ENCODE measurements at regions not wholly inside any gene's neighbourhood (a gene's known extent, or its start where the extent isn't known, plus 50 kb on each side); places are given as distances from the start of the nearest gene placed in this dataset.
"Not testable (repeated sequence)": the region's sequence is repeated elsewhere in the genome, so short reads cannot be mapped to it uniquely, and the experiment has no call there.

DNA sequence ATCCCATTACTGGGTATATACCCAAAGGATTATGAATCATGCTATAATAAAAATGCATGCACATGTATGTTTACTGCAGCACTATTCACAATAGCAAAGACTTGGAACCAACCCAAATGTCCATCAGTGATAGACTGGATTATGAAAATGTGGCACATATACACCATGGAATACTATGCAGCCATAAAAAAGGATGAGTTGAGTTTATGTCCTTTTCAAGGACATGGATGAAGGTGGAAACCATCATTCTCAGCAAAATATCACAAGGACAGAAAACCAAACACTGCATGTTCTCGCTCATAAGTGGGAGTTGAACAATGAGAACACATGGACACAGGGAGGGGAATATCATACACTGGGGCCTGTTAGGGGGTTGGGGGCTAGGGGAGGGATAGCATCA, 247.8 kb upstream of the SOX4 start:
- TF ChIP-seq EZH2phosphoT487 (IDR thresholded peaks at IDR 0.05; ENCODE audit: insufficient read depth, low read depth); EZH2 (IDR thresholded peaks at IDR 0.05; ENCODE audit: insufficient read depth, poor library complexity, severe bottlenecking): not testable (repeated sequence)

Measured in GM23248 (cell line).